Neural cell (in vitro differentiated cells): ENCODE measurements at regions not wholly inside any gene's neighbourhood (a gene's known extent, or its start where the extent isn't known, plus 50 kb on each side); places are given as distances from the start of the nearest gene placed in this dataset.

Experiments
- H2AFZ ChIP-seq: fragments of 200-600, 300-800 bp; sonication (generic), shearing (Covaris generic); 2 replicates; pipeline ENCODE4 v1.6.0; 2014; ENCODE audit warnings: low read depth, mild to moderate bottlenecking, antibody characterized with exemption, low read length, moderate library complexity
- H3F3A ChIP-seq: fragments of 200-600 bp; shearing (Covaris generic); 2 replicates; pipeline ENCODE4 v1.6.1; 2016; ENCODE audit warnings: mild to moderate bottlenecking, moderate library complexity, mixed read lengths, antibody characterized with exemption, low read length; ENCODE audit not compliant: insufficient read depth, poor library complexity, severe bottlenecking
- H3K27ac ChIP-seq: fragments of 200-600, 300-800 bp; sonication (generic), shearing (Covaris generic); 2 replicates; pipeline ENCODE4 v1.5.1; 2014; ENCODE audit warnings: mild to moderate bottlenecking, low read length, moderate library complexity
- H3K27me3 ChIP-seq: fragments of 300-800, 200-600 bp; sonication (generic), shearing (Covaris generic); 2 replicates; pipeline ENCODE4 v1.6.0; 2014; ENCODE audit warnings: mild to moderate bottlenecking, low read depth, low read length, moderate library complexity; ENCODE audit not compliant: insufficient read depth
- H3K36me3 ChIP-seq: fragments of 300-800, 200-600 bp; sonication (generic), shearing (Covaris generic); 2 replicates; pipeline ENCODE4 v1.5.1; 2014; ENCODE audit warnings: mild to moderate bottlenecking, antibody characterized with exemption, low read length, moderate library complexity; ENCODE audit not compliant: insufficient read depth
- H3K4me2 ChIP-seq: fragments of 300-800, 200-600 bp; sonication (generic), shearing (Covaris generic); 2 replicates; pipeline ENCODE4 v1.6.0; 2014; ENCODE audit warnings: mild to moderate bottlenecking, low read length
- H3K4me3 ChIP-seq: fragments of 300-800, 200-600 bp; sonication (generic), shearing (Covaris generic); 2 replicates; pipeline ENCODE4 v1.5.1; 2014; ENCODE audit warnings: mild to moderate bottlenecking, low read length, moderate library complexity
- H3K79me2 ChIP-seq: fragments of 200-600 bp; shearing (Covaris generic); replicated peaks from 2 replicates; pipeline ENCODE4 v1.6.0; 2014; ENCODE audit warnings: mild to moderate bottlenecking, low read length, moderate library complexity; ENCODE audit not compliant: insufficient read depth
- H3K9ac ChIP-seq: fragments of 300-800, 200-600 bp; sonication (generic), shearing (Covaris generic); 2 replicates; pipeline ENCODE4 v1.6.1; 2016; ENCODE audit warnings: mild to moderate bottlenecking, low read length, mixed read lengths
- H3K9me2 ChIP-seq: fragments of 200-600 bp; shearing (Covaris generic); 2 replicates; pipeline ENCODE4 v1.6.1; 2016; ENCODE audit warnings: mild to moderate bottlenecking, low read length, mixed read lengths; ENCODE audit not compliant: insufficient read depth
- H3K9me3 ChIP-seq: fragments of 200-600, 300-800 bp; sonication (generic), shearing (Covaris generic); 2 replicates; pipeline ENCODE4 v1.6.1; 2016; ENCODE audit warnings: mild to moderate bottlenecking, mixed run types, low read length, moderate library complexity, mixed read lengths
- H4K20me1 ChIP-seq: fragments of 200-600 bp; shearing (Covaris generic); 2 replicates; pipeline ENCODE4 v1.6.1; 2016; ENCODE audit warnings: mild to moderate bottlenecking, mixed run types; ENCODE audit not compliant: insufficient read depth
- CTCF ChIP-seq: fragments of 450-650 bp; IDR thresholded peaks from 2 replicates; pipeline ENCODE4 v1.5.1; 2014; ENCODE audit warnings: antibody characterized with exemption, mild to moderate bottlenecking, moderate library complexity; ENCODE audit not compliant: poor library complexity, severe bottlenecking
- EP300 ChIP-seq: fragments of 450-650 bp; conservative IDR thresholded peaks from 2 replicates; pipeline ENCODE4 v1.6.1; 2014; ENCODE audit warnings: antibody characterized with exemption, mild to moderate bottlenecking, moderate library complexity; ENCODE audit not compliant: poor library complexity, severe bottlenecking
- EZH2 ChIP-seq: fragments of 200-600, 300-800 bp; shearing (Covaris generic), sonication (generic); IDR thresholded peaks from 2 replicates; pipeline ENCODE4 v1.6.1; 2014; ENCODE audit warnings: antibody characterized with exemption, low read length, borderline replicate concordance, mild to moderate bottlenecking; ENCODE audit not compliant: insufficient read depth, poor library complexity, severe bottlenecking
- MXI1 ChIP-seq: fragments of 450-650 bp; conservative IDR thresholded peaks from 2 replicates; pipeline ENCODE4 v1.6.1; 2014; ENCODE audit warnings: antibody characterized with exemption, mild to moderate bottlenecking; ENCODE audit not compliant: poor library complexity, severe bottlenecking
- POLR2AphosphoS5 ChIP-seq: IDR thresholded peaks from 2 replicates; pipeline ENCODE4 v1.6.1; 2012
- RAD21 ChIP-seq: fragments of 450-650 bp; conservative IDR thresholded peaks from 2 replicates; pipeline ENCODE4 v1.6.1; 2014; ENCODE audit warnings: antibody characterized with exemption, mild to moderate bottlenecking, moderate library complexity
- REST ChIP-seq: IDR thresholded peaks from 2 replicates; pipeline ENCODE4 v1.6.1; 2012; ENCODE audit warnings: borderline replicate concordance
- SMC3 ChIP-seq: fragments of 450-650 bp; conservative IDR thresholded peaks from 2 replicates; pipeline ENCODE4 v1.6.1; 2014; ENCODE audit warnings: antibody characterized with exemption, mild to moderate bottlenecking, moderate library complexity; ENCODE audit not compliant: poor library complexity

GRCh38 chr3:147113293-147114044 is 292.9 kb downstream of the ZIC4 start:
- Histone ChIP-seq H3K79me2 (no peaks in the 10 kb centered on the region), H3K9me2 (no peaks in the 10 kb centered on the region), H2AFZ (no peak overlapping the region), H3F3A (no peaks in the 10 kb centered on the region), H4K20me1 (no peaks in the 10 kb centered on the region), H3K4me3 (no peak overlapping the region), H3K4me2 (no peak overlapping the region), H3K9ac (no peak overlapping the region), H3K9me3 (peaks cover 3% of the 10 kb centered on the region), H3K27ac (no peak overlapping the region), H3K27me3 (no peaks in the 10 kb centered on the region), H3K36me3 (no peaks in the 10 kb centered on the region)
- TF ChIP-seq REST, result no peak
- TF ChIP-seq SMC3, result no peak
- TF ChIP-seq CTCF, result no peak
- no peak for TF ChIP-seq RAD21
- no peak for TF ChIP-seq EZH2
- TF ChIP-seq POLR2AphosphoS5, result no peak

GRCh38 chr3:147099076-147099475 is 307.3 kb downstream of the ZIC4 start:
- Histone ChIP-seq H3K4me3 (no peak overlapping the region), H3K9ac (no peak overlapping the region), H3K4me2 (no peak overlapping the region), H4K20me1 (no peaks in the 10 kb centered on the region), H3K9me3 (no peaks in the 10 kb centered on the region), H3K79me2 (no peaks in the 10 kb centered on the region), H3K27me3 (no peaks in the 10 kb centered on the region), H2AFZ (no peak overlapping the region), H3K27ac (no peak overlapping the region), H3K9me2 (no peaks in the 10 kb centered on the region), H3F3A (no peaks in the 10 kb centered on the region), H3K36me3 (no peaks in the 10 kb centered on the region)
- TF ChIP-seq CTCF (no peak), POLR2AphosphoS5 (no peak), EZH2 (no peak), MXI1 (no peak), SMC3 (no peak), RAD21 (no peak), EP300 (no peak)
